NT2/D1 (cell line): ENCODE measurements at regions not wholly inside any gene's neighbourhood (a gene's known extent, or its start where the extent isn't known, plus 50 kb on each side); places are given as distances from the start of the nearest gene placed in this dataset.

Source experiments
- DNase-seq: peaks from one replicate; pipeline ENCODE4 v3.0.0-alpha.2; 2011; ENCODE audit warnings: low read depth, low spot score
- H3K27me3 ChIP-seq: 2 replicates; pipeline ENCODE4 v1.6.0; 2011; ENCODE audit warnings: mild to moderate bottlenecking; ENCODE audit not compliant: insufficient read length, insufficient read depth
- H3K36me3 ChIP-seq: 2 replicates; pipeline ENCODE4 v1.6.1; 2011; ENCODE audit warnings: mild to moderate bottlenecking, low read length, mixed read lengths; ENCODE audit not compliant: insufficient read depth, insufficient read length
- H3K4me1 ChIP-seq: 2 replicates; pipeline ENCODE4 v1.5.1; 2011; ENCODE audit not compliant: insufficient read depth, insufficient read length
- H3K4me3 ChIP-seq: 2 replicates; pipeline ENCODE4 v1.5.1; 2011; ENCODE audit warnings: low read depth; ENCODE audit not compliant: insufficient read length
- H3K9ac ChIP-seq: 2 replicates; pipeline ENCODE4 v1.6.0; 2011; ENCODE audit warnings: low read depth; ENCODE audit not compliant: insufficient read length
- H3K9me3 ChIP-seq: 2 replicates; pipeline ENCODE4 v1.5.1; 2011; ENCODE audit warnings: mild to moderate bottlenecking, low read length; ENCODE audit not compliant: insufficient read depth
- SUZ12 ChIP-seq: IDR thresholded peaks from 2 replicates; pipeline ENCODE4 v1.6.1; 2011; ENCODE audit not compliant: insufficient read length, insufficient read depth; ENCODE audit errors: extremely low read depth
- YY1 ChIP-seq: IDR thresholded peaks from 2 replicates; pipeline ENCODE4 v1.6.1; 2011; ENCODE audit not compliant: insufficient read length, insufficient read depth
- ZNF274 ChIP-seq: IDR thresholded peaks from 2 replicates; pipeline ENCODE4 v1.6.1; 2011; ENCODE audit warnings: mild to moderate bottlenecking, low read depth, low read length

- no peaks in the 10 kb centered on the region for H3K36me3 ChIP-seq
- DNase-seq: peak; percentile 75
- H3K9me3 ChIP-seq: no peaks in the 10 kb centered on the region
- H3K4me1 ChIP-seq: no peaks in the 10 kb centered on the region
- peak overlapping the region; percentile 24 for H3K9ac ChIP-seq
- H3K27me3 ChIP-seq: no peaks in the 10 kb centered on the region
- TF ChIP-seq ZNF274 (no peak), SUZ12 (no peak), YY1 (peak; percentile 30)
- H3K4me3 ChIP-seq: no peak overlapping the region
Measured at GRCh38 chr3:182500289-182500688, 293.0 kb upstream of the ATP11B start.

GRCh38 chr3:182501856-182502255 is 291.4 kb upstream of the ATP11B start:
- DNase-seq: no peak
- H3K27me3 ChIP-seq: no peaks in the 10 kb centered on the region
- no peak overlapping the region for H3K9ac ChIP-seq
- H3K36me3 ChIP-seq: no peaks in the 10 kb centered on the region
- no peaks in the 10 kb centered on the region for H3K4me1 ChIP-seq
- no peak overlapping the region for H3K4me3 ChIP-seq
- TF ChIP-seq ZNF274 (no peak), SUZ12 (no peak), YY1 (no peak)
- no peaks in the 10 kb centered on the region for H3K9me3 ChIP-seq

- Histone ChIP-seq H3K9me3 (no peaks in the 10 kb centered on the region), H3K4me3 (no peak overlapping the region), H3K27me3 (no peaks in the 10 kb centered on the region), H3K4me1 (no peaks in the 10 kb centered on the region), H3K9ac (no peak overlapping the region), H3K36me3 (no peaks in the 10 kb centered on the region)
- DNase-seq: no peak
- TF ChIP-seq ZNF274 (no peak), SUZ12 (no peak), YY1 (no peak)
Measured at GRCh38 chr3:182503401-182503800, 289.9 kb upstream of the ATP11B start.

- no peaks in the 10 kb centered on the region for H3K36me3 ChIP-seq
- no peak overlapping the region for H3K4me3 ChIP-seq
- H3K4me1 ChIP-seq: no peaks in the 10 kb centered on the region
- DNase-seq: no peak
- H3K27me3 ChIP-seq: no peaks in the 10 kb centered on the region
- TF ChIP-seq SUZ12 (no peak), ZNF274 (no peak), YY1 (no peak)
- H3K9me3 ChIP-seq: no peaks in the 10 kb centered on the region
- no peak overlapping the region for H3K9ac ChIP-seq
Measured at GRCh38 chr3:182508919-182509711, 284.2 kb upstream of the ATP11B start.

- H3K4me1 ChIP-seq: no peaks in the 10 kb centered on the region
- no peaks in the 10 kb centered on the region for H3K27me3 ChIP-seq
- TF ChIP-seq ZNF274 (no peak), YY1 (no peak), SUZ12 (no peak)
- H3K9me3 ChIP-seq: no peaks in the 10 kb centered on the region
- H3K9ac ChIP-seq: no peak overlapping the region
- no peak overlapping the region for H3K4me3 ChIP-seq
- H3K36me3 ChIP-seq: no peaks in the 10 kb centered on the region
- no peak for DNase-seq
Measured at GRCh38 chr3:182509844-182510460, 283.4 kb upstream of the ATP11B start.

- Histone ChIP-seq H3K36me3 (no peaks in the 10 kb centered on the region), H3K4me1 (no peaks in the 10 kb centered on the region), H3K9ac (no peak overlapping the region), H3K4me3 (no peak overlapping the region), H3K27me3 (no peaks in the 10 kb centered on the region), H3K9me3 (no peaks in the 10 kb centered on the region)
- TF ChIP-seq YY1: no peak
- TF ChIP-seq ZNF274: no peak
- no peak for TF ChIP-seq SUZ12
- no peak for DNase-seq
Measured at GRCh38 chr3:182514236-182514964, 278.9 kb upstream of the ATP11B start.
